GM06990 (cell line): ENCODE measurements at regions not wholly inside any gene's neighbourhood (a gene's known extent, or its start where the extent isn't known, plus 50 kb on each side); places are given as distances from the start of the nearest gene placed in this dataset.

Source experiments
- DNase-seq: peaks from one replicate; pipeline ENCODE4 v3.0.0-alpha.2; 2011; ENCODE audit not compliant: insufficient read length; ENCODE audit errors: extremely low read depth
- H3K27me3 ChIP-seq: replicated peaks from 2 replicates; pipeline ENCODE4 v1.6.0; 2011; ENCODE audit warnings: low read length; ENCODE audit not compliant: control insufficient read depth, insufficient read depth
- H3K36me3 ChIP-seq: 2 replicates; pipeline ENCODE4 v1.5.1; 2011; ENCODE audit warnings: low read length; ENCODE audit not compliant: control insufficient read depth, insufficient read depth
- H3K4me3 ChIP-seq: replicated peaks from 2 replicates; pipeline ENCODE4 v1.5.1; 2011; ENCODE audit warnings: low read depth, mild to moderate bottlenecking, control low read depth, low read length
- CTCF ChIP-seq: IDR thresholded peaks from 2 replicates; pipeline ENCODE4 v1.5.1; 2011; ENCODE audit warnings: low read length, control low read depth, mild to moderate bottlenecking, inconsistent platforms; ENCODE audit not compliant: insufficient read depth, poor library complexity, severe bottlenecking

- no peaks in the 10 kb centered on the region for H3K36me3 ChIP-seq
- H3K4me3 ChIP-seq, result no peak overlapping the region
- DNase-seq, result no peak
- no peaks in the 10 kb centered on the region; the same call in none of the 2 replicates for H3K27me3 ChIP-seq
- no peak for TF ChIP-seq CTCF
Observed at GRCh38 chr3:150243466-150243865, 164.6 kb upstream of the TSC22D2 start.

GRCh38 chr3:150242220-150242936 is 165.7 kb upstream of the TSC22D2 start:
- Histone ChIP-seq H3K36me3 (no peaks in the 10 kb centered on the region), H3K4me3 (no peak overlapping the region), H3K27me3 (no peaks in the 10 kb centered on the region; the same call in none of the 2 replicates)
- no peak for DNase-seq
- TF ChIP-seq CTCF, result no peak

- H3K36me3 ChIP-seq, result no peaks in the 10 kb centered on the region
- DNase-seq, result no peak
- no peaks in the 10 kb centered on the region; the same call in none of the 2 replicates for H3K27me3 ChIP-seq
- no peak for TF ChIP-seq CTCF
- no peak overlapping the region for H3K4me3 ChIP-seq
Observed at GRCh38 chr3:150240891-150241290, 167.2 kb upstream of the TSC22D2 start.

GRCh38 chr3:150239766-150240165 is 168.3 kb upstream of the TSC22D2 start:
- DNase-seq, result no peak
- Histone ChIP-seq H3K36me3 (no peaks in the 10 kb centered on the region), H3K4me3 (no peak overlapping the region), H3K27me3 (no peaks in the 10 kb centered on the region; the same call in 1 of the 2 replicates)
- no peak for TF ChIP-seq CTCF

GRCh38 chr3:150238995-150239619 is 169.0 kb upstream of the TSC22D2 start:
- no peak overlapping the region for H3K4me3 ChIP-seq
- peak; percentile 38 for TF ChIP-seq CTCF
- no peaks in the 10 kb centered on the region for H3K36me3 ChIP-seq
- no peaks in the 10 kb centered on the region; the same call in 1 of the 2 replicates for H3K27me3 ChIP-seq
- DNase-seq, result no peak
